Esophagus squamous epithelium (tissue), 4 donors: ENCODE measurements at regions not wholly inside any gene's neighbourhood (a gene's known extent, or its start where the extent isn't known, plus 50 kb on each side); places are given as distances from the start of the nearest gene placed in this dataset.

Source experiments
- POLR2A ChIP-seq, 4 donors: fragments of 450-650 bp; IDR thresholded peaks; one replicate each; pipeline ENCODE4 v1.6.1; 2017; ENCODE audit warnings: antibody characterized with exemption in 4 of 4, mild to moderate bottlenecking in 4 of 4, moderate library complexity in 3 of 4
- TF ChIP-seq, protein P1 (sequence below), 6 experiments: fragments of 450-650 bp in 4 of 6; fragments of 200-600 bp in 2 of 6; sonication (generic) in 2 of 6; IDR thresholded peaks; one replicate each; pipeline ENCODE4 v1.5.1; 2016 to 2019; ENCODE audit warnings: antibody characterized with exemption in 6 of 6, mild to moderate bottlenecking in 4 of 6, moderate library complexity in 4 of 6

DNA sequence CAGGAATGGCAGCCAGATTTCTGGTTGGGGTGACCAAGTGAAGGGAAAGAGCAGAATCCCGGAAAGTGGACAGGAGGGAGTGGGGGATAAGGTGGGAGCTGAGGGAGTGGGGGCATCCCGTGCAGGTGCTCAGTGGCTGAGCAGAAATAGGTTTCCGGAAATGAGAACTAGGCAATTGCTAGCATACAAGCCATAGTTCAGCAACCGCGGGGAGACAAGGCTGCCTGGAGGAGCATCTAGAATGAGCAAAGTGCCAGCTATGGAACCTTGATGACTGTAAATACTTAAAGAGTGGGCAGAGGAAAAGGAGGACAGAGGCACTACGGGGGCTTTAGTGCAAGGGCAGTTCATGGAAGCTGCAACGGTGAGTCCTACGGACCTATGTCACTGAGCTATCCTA lies 220.2 kb downstream of the BCL11A start:
- TF ChIP-seq, protein P1, sequence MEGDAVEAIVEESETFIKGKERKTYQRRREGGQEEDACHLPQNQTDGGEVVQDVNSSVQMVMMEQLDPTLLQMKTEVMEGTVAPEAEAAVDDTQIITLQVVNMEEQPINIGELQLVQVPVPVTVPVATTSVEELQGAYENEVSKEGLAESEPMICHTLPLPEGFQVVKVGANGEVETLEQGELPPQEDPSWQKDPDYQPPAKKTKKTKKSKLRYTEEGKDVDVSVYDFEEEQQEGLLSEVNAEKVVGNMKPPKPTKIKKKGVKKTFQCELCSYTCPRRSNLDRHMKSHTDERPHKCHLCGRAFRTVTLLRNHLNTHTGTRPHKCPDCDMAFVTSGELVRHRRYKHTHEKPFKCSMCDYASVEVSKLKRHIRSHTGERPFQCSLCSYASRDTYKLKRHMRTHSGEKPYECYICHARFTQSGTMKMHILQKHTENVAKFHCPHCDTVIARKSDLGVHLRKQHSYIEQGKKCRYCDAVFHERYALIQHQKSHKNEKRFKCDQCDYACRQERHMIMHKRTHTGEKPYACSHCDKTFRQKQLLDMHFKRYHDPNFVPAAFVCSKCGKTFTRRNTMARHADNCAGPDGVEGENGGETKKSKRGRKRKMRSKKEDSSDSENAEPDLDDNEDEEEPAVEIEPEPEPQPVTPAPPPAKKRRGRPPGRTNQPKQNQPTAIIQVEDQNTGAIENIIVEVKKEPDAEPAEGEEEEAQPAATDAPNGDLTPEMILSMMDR (IDR thresholded peaks at IDR 0.05), result no peak
- no peak for TF ChIP-seq POLR2A (IDR thresholded peaks at IDR 0.05)
